ENCODE measurements at regions not wholly inside any gene's neighbourhood (a gene's known extent, or its start where the extent isn't known, plus 50 kb on each side); places are given as distances from the start of the nearest gene placed in this dataset.

DNA sequence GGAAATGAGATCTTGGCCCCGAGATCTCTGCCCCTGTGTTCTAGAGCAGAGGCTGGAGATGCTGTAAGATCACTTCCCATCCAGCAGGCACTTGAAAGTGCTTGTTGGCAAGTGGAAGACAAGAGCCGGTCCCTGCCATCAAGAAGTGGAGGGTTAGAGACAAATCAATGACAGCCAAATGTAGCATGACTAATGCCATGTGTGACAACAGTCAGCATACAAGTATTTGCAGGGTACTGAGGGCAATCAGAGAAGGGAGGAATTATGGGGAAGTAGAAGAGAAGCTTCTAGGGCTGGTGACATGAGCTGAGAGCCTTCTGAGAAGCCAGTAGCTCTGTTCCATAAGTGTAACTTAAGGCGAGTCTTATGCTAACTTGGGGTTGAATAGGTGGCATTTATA lies 58.6 kb downstream of the TMEM17 start:
- H3K27ac ChIP-seq, result no peak overlapping the region
- no peaks in the 10 kb centered on the region for H3K9me3 ChIP-seq
- no peaks in the 10 kb centered on the region for H3K27me3 ChIP-seq
- H3K36me3 ChIP-seq, result no peaks in the 10 kb centered on the region
- WGBS, 2 donors, result 88 to 94% methylated on average over 3 of the region's 3 CpGs
- no peak for DNase-seq (ENCODE audit: low spot score in 2 of 2)
- TF ChIP-seq CTCF (IDR thresholded peaks at IDR 0.05) (no peak), POLR2A (IDR thresholded peaks at IDR 0.05) (no peak), EP300 (IDR thresholded peaks at IDR 0.05) (no peak)
- no peak overlapping the region for H3K4me3 ChIP-seq
- no peaks in the 10 kb centered on the region for H3K4me1 ChIP-seq

DNA sequence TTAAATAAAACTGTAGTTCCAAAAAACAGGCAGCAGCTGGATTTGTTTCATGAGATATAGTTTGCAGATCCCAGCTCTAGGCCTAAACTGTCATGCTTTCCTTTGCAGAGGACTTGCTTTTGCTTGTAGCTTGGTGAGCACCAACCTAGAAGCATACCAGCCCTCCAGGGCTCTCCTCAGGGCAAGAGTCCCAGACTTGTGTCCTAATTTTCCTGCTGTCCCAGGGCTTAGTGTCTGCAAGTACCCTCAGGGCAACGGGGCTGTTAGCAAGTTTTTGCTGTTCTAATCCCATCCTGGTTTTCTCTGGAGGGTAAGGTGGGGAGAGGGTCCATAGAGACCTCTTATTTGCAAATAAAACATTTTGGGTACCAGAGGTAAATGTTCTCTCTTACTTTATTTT lies 59.5 kb downstream of the TMEM17 start:
- Histone ChIP-seq H3K36me3 (no peaks in the 10 kb centered on the region), H3K9me3 (no peaks in the 10 kb centered on the region), H3K27me3 (no peaks in the 10 kb centered on the region), H3K27ac (no peak overlapping the region), H3K4me1 (no peaks in the 10 kb centered on the region), H3K4me3 (no peak overlapping the region)
- TF ChIP-seq POLR2A (IDR thresholded peaks at IDR 0.05), result no peak
- TF ChIP-seq CTCF (IDR thresholded peaks at IDR 0.05), result no peak
- no peak for TF ChIP-seq EP300 (IDR thresholded peaks at IDR 0.05)
- WGBS, 2 donors, result 83 to 85% methylated on average over 1 of the region's 1 CpG
- DNase-seq (ENCODE audit: low spot score in 2 of 2), result no peak

- H3K27me3 ChIP-seq, result no peaks in the 10 kb centered on the region
- 82 to 94% methylated on average over 4 of the region's 4 CpGs for WGBS, 2 donors
- no peaks in the 10 kb centered on the region for H3K9me3 ChIP-seq
- H3K4me1 ChIP-seq, result no peaks in the 10 kb centered on the region
- no peak overlapping the region for H3K27ac ChIP-seq
- H3K36me3 ChIP-seq, result no peaks in the 10 kb centered on the region
- no peak overlapping the region for H3K4me3 ChIP-seq
- TF ChIP-seq POLR2A (IDR thresholded peaks at IDR 0.05) (no peak), CTCF (IDR thresholded peaks at IDR 0.05) (no peak), EP300 (IDR thresholded peaks at IDR 0.05) (no peak)
- DNase-seq (ENCODE audit: low spot score in 2 of 2), result no peak
Measured at GRCh38 chr2:62443886-62444285, 62.1 kb downstream of the TMEM17 start.

GRCh38 chr2:62443471-62443870 lies 62.5 kb downstream of the TMEM17 start:
- Histone ChIP-seq H3K27ac (no peak overlapping the region), H3K9me3 (no peaks in the 10 kb centered on the region), H3K4me1 (no peaks in the 10 kb centered on the region), H3K36me3 (no peaks in the 10 kb centered on the region), H3K27me3 (no peaks in the 10 kb centered on the region), H3K4me3 (no peak overlapping the region)
- TF ChIP-seq CTCF (IDR thresholded peaks at IDR 0.05) (no peak), POLR2A (IDR thresholded peaks at IDR 0.05) (no peak), EP300 (IDR thresholded peaks at IDR 0.05) (no peak)
- WGBS, 2 donors, result 81 to 90% methylated on average over 3 to 4 of the region's 4 CpGs
- DNase-seq (ENCODE audit: low spot score in 2 of 2), result no peak

DNA sequence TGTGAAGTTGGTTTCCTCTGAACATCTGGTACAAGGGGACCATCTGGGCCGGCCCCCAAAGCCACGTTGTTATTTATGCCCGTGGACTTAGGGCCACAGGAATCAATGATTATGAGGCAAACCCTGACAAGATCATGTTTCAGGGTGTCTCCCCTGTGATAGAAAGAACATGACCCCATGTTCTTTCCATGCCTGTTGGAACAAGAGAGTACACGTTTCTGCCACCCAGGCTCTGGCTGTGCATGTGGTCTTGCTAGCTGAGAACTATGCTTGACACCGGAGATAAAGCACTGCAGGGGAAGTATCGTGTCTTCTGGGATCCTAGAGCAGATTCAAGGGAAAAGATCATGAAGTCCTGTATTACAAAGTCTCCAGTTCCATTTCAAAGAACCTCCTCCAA lies 64.2 kb downstream of the TMEM17 start:
- no peak for DNase-seq (ENCODE audit: low spot score in 2 of 2)
- Histone ChIP-seq H3K27me3 (no peaks in the 10 kb centered on the region), H3K27ac (no peak overlapping the region), H3K9me3 (no peaks in the 10 kb centered on the region), H3K36me3 (no peaks in the 10 kb centered on the region), H3K4me1 (no peaks in the 10 kb centered on the region), H3K4me3 (no peak overlapping the region)
- TF ChIP-seq CTCF (IDR thresholded peaks at IDR 0.05), result no peak
- no peak for TF ChIP-seq EP300 (IDR thresholded peaks at IDR 0.05)
- no peak for TF ChIP-seq POLR2A (IDR thresholded peaks at IDR 0.05)
- WGBS, 2 donors, result 84 to 86% methylated on average over 6 of the region's 6 CpGs

Data from tibial nerve (tissue), 4 donors.